GM20431 (cell line): ENCODE measurements at regions not wholly inside any gene's neighbourhood (a gene's known extent, or its start where the extent isn't known, plus 50 kb on each side); places are given as distances from the start of the nearest gene placed in this dataset.

Source experiments
- in situ Hi-C: fragments of 300-500 bp; cut with MseI, MboI; formaldehyde crosslinking; loops from one replicate; pipeline ENCODE4 v1.15.0; 2020; ENCODE audit warnings: low sequenced_read_pairs; ENCODE audit not compliant: unreplicated experiment

GRCh38 chr3:135766115-135766514 is 199.4 kb upstream of the PPP2R3A start:
- in situ Hi-C loops = no loop called here

GRCh38 chr3:135771760-135772159 is 193.8 kb upstream of the PPP2R3A start:
- in situ Hi-C loops = no loop called here

DNA sequence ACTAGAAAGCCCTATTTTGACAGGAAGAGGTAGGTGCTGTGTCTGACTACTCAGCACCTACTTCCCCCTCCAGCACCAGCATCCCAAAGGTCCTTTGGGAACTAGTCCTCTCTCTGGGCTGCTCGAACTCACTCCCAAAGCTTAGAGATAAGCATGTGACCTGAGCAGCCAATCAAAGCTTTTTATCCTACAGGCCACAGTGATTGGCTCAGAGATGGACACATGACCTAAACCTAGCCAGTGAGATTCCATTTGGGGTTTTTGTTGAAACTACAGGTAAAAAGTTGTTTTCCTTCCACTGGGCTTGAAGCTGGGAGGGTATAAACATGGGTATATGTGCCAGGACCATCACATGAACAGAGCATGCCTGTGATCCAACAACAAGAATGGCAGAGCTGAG is 186.5 kb upstream of the PPP2R3A start:
- in situ Hi-C loops = no loop called here

DNA sequence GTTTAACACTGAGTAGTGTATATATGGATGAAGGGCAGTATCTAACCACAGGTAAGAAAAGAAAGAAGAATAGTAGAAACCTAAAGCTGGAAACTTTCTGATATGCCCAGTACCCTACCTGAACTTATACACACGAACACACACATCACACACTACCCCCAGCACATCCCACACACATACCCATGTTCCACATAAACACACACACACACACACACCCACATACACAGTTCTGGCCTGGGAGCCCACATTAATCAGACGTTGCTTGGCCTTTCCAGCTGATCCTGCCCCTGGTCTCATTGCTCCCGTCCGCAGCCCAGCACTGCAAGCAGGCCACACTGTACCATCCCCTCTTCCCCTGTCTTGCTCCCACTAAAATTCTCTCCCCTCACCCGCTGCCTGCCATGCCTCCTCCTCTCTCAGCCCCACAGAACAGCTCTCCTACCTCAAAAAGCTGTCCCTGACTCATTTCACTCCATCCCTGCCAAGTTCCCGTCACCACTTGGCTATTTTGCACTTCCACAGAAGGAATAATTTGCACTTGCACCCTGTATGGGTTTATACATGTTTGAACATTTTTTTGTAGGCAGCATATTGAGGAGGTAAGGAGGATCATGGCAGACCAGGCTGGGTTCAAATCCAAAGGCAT is 185.8 kb upstream of the PPP2R3A start:
- in situ Hi-C loops = no loop called here

GRCh38 chr3:135781026-135781815 is 184.3 kb upstream of the PPP2R3A start:
- in situ Hi-C loops = no loop called here

GRCh38 chr3:135784557-135784956 is 181.0 kb upstream of the PPP2R3A start:
- in situ Hi-C loops = no loop called here

DNA sequence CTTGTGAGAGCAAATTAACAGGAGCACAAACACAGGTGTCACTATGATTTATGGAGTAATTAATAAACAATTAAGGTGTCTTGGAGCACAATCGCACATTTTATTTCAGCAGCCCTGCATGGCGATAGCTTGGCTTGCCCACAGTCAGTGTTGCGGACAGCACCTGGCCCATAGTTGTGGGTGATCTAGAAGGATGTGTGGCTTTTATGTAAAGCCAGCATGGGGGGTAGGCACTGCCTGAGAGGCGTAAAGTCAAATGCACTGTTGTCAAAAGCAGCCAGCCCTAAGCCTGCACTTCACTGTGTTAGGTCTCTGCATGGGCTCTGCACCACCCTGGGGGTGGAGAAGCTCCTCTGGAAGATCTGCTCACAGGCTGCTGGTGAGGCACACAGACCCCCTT is 177.4 kb upstream of the PPP2R3A start:
- in situ Hi-C loops = no loop called here

DNA sequence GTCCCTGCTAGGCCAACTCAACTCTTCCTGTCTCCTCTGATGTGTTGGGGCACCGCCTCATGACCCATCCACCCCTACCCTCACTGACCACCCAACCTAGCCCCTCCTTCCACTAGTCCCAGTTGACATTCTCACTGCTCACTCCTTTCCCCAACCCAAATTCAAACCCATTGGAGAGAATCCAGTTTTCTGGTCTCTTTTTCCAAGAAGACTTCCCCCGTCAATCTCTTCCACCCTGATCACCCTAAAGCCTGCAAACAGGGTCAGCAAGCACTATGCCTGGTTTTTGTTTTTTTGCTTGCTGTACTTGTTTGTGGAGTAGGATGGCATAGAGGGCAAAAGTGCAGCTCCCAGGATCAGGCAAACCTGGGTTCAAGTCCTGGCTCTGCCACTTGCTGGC is 176.6 kb upstream of the PPP2R3A start:
- in situ Hi-C loops = no loop called here

GRCh38 chr3:135792174-135792573 is 173.4 kb upstream of the PPP2R3A start:
- in situ Hi-C loops = no loop called here

- in situ Hi-C loops = no loop called here
These were observed 172.6 kb upstream of the PPP2R3A start for GRCh38 chr3:135792858-135793475.

DNA sequence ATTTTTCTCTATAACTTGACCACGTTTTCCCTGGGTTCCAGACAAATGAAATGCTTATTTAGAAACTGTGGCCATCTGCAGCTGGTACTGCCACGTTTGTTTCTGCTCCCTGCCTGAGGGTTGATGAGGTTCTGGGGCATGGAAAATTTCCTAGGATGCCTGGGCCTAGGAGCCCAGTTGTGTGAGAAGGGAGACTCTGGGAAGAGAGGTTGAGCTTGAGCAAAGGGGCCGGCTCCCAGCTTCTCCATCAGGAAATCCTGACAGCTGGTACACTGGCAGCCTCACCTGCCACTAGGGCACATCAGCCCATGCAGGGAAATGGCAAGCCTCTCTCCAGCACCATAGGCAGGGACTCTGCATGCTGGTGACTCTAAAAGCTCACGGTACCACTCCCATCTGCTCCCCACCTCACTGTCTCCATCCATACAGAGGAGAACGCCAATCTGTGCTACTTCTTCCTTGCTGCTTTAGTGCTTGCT is 165.4 kb upstream of the PPP2R3A start:
- in situ Hi-C loops = no loop called here

DNA sequence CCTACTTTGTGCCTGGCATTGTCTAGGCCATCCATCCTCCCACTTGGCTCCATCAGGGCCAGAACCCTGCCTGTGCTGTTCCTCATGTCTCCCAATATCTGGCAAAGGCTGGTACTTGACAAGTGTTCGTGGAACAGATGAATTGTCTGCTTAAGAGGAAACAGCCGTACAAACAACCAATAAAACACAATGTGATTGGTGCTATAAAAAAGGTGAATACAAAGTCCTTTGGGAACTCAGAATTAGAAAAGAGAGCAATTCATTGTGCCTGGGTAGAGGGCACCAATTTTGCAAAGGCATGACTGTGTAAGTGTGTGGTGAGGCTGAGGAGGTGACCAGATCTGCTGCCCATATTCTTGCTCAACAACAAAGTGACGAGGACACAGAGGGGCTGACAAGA is 164.5 kb upstream of the PPP2R3A start:
- in situ Hi-C loops = no loop called here

- in situ Hi-C loops = no loop called here
These were observed 163.4 kb upstream of the PPP2R3A start for GRCh38 chr3:135802171-135802570.

DNA sequence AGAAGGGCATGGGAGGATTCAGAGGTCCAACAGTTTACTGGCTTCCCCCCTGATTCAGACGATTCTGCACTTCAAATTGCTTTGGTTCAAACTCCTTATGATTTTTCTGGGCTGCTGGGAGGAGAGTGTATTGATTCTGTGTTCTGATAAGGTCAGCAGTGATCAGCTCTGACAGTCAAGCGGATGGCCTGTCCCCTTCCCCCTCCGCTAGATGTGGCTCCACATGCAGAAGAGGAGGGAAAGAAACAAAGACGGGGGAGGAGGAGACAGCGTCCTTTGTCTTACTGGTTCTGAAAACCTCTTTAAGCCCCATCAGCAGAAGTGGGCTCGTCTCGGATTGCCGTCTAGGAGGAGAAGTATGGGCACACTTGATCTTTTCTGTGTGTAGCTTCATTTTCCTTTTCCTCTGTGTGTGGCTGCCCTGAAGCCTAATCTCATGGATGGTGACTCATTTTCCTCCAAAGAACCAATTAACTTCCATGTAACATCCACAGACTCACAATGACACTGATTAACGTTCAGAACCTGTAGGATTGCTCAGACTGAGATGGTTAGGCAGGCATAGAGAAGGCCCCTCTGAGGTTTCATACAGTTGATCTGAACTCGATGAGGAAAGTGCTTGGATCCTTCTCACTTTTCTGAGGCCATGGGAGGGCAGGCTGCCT is 162.4 kb upstream of the PPP2R3A start:
- in situ Hi-C loops = no loop called here

- in situ Hi-C loops = no loop called here
These were observed 159.8 kb upstream of the PPP2R3A start for GRCh38 chr3:135805752-135806151.

GRCh38 chr3:135806317-135806716 is 159.2 kb upstream of the PPP2R3A start:
- in situ Hi-C loops = no loop called here

GRCh38 chr3:135807879-135808278 is 157.6 kb upstream of the PPP2R3A start:
- in situ Hi-C loops = no loop called here

DNA sequence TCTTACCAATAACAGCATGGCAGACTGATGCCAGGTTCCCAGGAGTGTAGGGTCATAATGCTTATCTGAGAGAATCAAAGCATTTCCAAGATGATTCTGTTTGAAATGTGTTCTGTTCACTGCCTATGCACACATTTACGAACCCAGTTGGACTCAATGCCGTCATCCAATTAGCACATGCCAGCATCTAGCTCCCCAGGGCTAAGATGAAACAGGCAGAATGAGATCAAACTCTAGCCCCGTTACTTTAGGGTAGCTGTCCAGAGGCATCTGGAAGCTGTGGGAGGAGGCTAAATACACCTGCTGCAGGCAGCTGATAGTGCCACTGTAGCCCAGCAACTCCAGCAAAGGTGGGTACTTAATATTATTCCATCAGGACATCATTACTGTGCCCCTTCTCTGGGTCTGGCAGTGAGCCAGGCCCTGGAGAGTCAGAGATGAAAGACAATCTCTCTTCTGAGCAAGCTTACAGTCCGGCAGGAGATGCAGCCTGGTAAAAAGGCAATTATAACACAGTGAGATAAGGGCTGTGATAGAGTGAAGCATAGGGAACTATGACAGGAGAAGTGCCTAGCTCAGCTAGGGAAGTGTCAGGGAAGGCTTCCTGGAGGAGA is 156.4 kb upstream of the PPP2R3A start:
- in situ Hi-C loops = no loop called here

DNA sequence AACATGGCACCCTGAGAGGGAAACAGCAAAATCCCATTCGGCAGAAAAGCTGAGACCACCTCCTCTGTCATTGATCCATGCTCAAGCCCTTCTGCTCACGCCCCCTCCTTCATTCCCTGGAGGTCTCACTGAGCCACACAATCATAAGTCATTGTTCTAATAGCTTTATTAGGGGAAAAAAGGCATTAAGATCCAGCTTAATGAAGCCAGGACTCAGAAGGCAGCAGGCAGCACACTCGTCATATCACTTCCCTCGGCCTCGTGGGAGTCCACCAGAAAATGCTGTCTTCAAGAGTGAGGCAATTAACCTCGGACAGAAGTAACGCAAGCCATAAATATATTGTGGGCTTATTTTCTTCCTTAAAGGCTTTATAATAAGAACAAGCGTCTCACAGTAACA is 153.9 kb upstream of the PPP2R3A start:
- in situ Hi-C loops = no loop called here

GRCh38 chr3:135812057-135812456 is 153.5 kb upstream of the PPP2R3A start:
- in situ Hi-C loops = no loop called here
